Endothelial cell of umbilical vein (primary cell): ENCODE measurements at regions not wholly inside any gene's neighbourhood (a gene's known extent, or its start where the extent isn't known, plus 50 kb on each side); places are given as distances from the start of the nearest gene placed in this dataset.

Source experiments
- BruUV-seq: library from RNA; stranded (reverse); fragments of 400-500 nt; replicated peaks from 2 replicates; lab custom pipeline; 2021; lab: Mats Ljungman, UMichigan
- CTCF ChIA-PET: fragments of 300-600, 350-600 bp; sonication (Branson Sonifier 250); formaldehyde crosslinking; loops from one replicate; lab custom pipeline; 2021; ENCODE audit warnings: antibody characterized with exemption, inconsistent platforms; lab: Charles Lee
- POLR2A ChIA-PET: fragments of 300-600, 350-600 bp; sonication (Branson Sonifier 250); formaldehyde crosslinking; loops from one replicate; lab custom pipeline; 2021; ENCODE audit warnings: antibody characterized with exemption, inconsistent platforms; lab: Charles Lee
- DNase-seq: peaks from one replicate; pipeline ENCODE4 v3.0.0-alpha.2; 2011; ENCODE audit warnings: low read depth, low spot score
- FAIRE-seq: peaks from 2 replicates; lab custom pipeline; 2011; peaks lifted over from hg19 to GRCh38; lab: Jason Lieb, UNC
- H2AFZ ChIP-seq: 2 replicates; pipeline ENCODE4 v1.6.0; 2012; ENCODE audit warnings: low read depth, low read length, control low read depth, inconsistent platforms
- H3K27ac ChIP-seq: 2 replicates; pipeline ENCODE4 v1.5.1; 2011; ENCODE audit warnings: low read depth, mild to moderate bottlenecking, control low read depth, low read length, moderate library complexity; ENCODE audit not compliant: insufficient read depth
- H3K27me3 ChIP-seq, 2 experiments: 2 replicates each; pipeline versions ENCODE4 v1.6.0 to v1.6.1; 2011; ENCODE audit warnings: low read length in 2 of 2, mixed read lengths in 1 of 2; ENCODE audit not compliant: control insufficient read depth in 2 of 2, insufficient read depth in 2 of 2
- H3K36me3 ChIP-seq, 2 experiments: 2 replicates in 1 of 2; 3 replicates in 1 of 2; pipeline ENCODE4 v1.5.1; 2011; ENCODE audit warnings: low read length in 2 of 2, mild to moderate bottlenecking in 1 of 2, moderate library complexity in 1 of 2; ENCODE audit not compliant: control insufficient read depth in 2 of 2, insufficient read depth in 2 of 2; ENCODE audit errors: extremely low read depth in 1 of 2
- H3K4me1 ChIP-seq: 3 replicates; pipeline ENCODE4 v1.5.1; 2011; ENCODE audit warnings: mild to moderate bottlenecking, low read length; ENCODE audit not compliant: control insufficient read depth, insufficient read depth; ENCODE audit errors: extremely low read depth
- H3K4me2 ChIP-seq: 2 replicates; pipeline ENCODE4 v1.6.1; 2011; ENCODE audit warnings: low read length, control low read depth, mixed read lengths; ENCODE audit not compliant: insufficient read depth
- H3K4me3 ChIP-seq, 3 experiments: fragments of 200-600 bp in 1 of 3; sonication (generic), shearing (Covaris generic) in 1 of 3; replicated peaks in 1 of 3; 2 replicates each; pipeline ENCODE4 v1.5.1; 2011 to 2016; ENCODE audit warnings: control low read depth in 3 of 3, low read length in 3 of 3, mild to moderate bottlenecking in 2 of 3, inconsistent platforms in 1 of 3, low read depth in 1 of 3, moderate library complexity in 1 of 3; ENCODE audit not compliant: insufficient read depth in 1 of 3
- H3K79me2 ChIP-seq: 2 replicates; pipeline ENCODE4 v1.6.0; 2012; ENCODE audit warnings: low read length, inconsistent platforms; ENCODE audit not compliant: control insufficient read depth, insufficient read depth
- H3K9ac ChIP-seq: replicated peaks from 2 replicates; pipeline ENCODE3; 2011; ENCODE audit warnings: low read length, control low read depth; ENCODE audit not compliant: insufficient read depth; ENCODE audit errors: extremely low read depth
- H3K9me1 ChIP-seq: replicated peaks from 3 replicates; pipeline ENCODE4 v1.6.0; 2011; ENCODE audit warnings: mild to moderate bottlenecking, low read length; ENCODE audit not compliant: control insufficient read depth, insufficient read depth; ENCODE audit errors: extremely low read depth
- H3K9me3 ChIP-seq: replicated peaks from 2 replicates; pipeline ENCODE4 v1.5.1; 2012; ENCODE audit warnings: low read length, inconsistent platforms; ENCODE audit not compliant: control insufficient read depth, insufficient read depth
- H4K20me1 ChIP-seq: replicated peaks from 2 replicates; pipeline ENCODE3; 2011; ENCODE audit warnings: mild to moderate bottlenecking, low read length; ENCODE audit not compliant: control insufficient read depth, insufficient read depth; ENCODE audit errors: extremely low read depth
- EZH2 ChIP-seq: IDR thresholded peaks from 2 replicates; pipeline ENCODE4 v1.6.1; 2012; ENCODE audit warnings: borderline replicate concordance, low read depth, mild to moderate bottlenecking, moderate library complexity, low read length, inconsistent platforms; ENCODE audit not compliant: severe bottlenecking
- FOS ChIP-seq: IDR thresholded peaks from 2 replicates; pipeline ENCODE4 v1.6.1; 2011; ENCODE audit warnings: mild to moderate bottlenecking, low read length, moderate library complexity, borderline replicate concordance; ENCODE audit not compliant: insufficient read depth
- GATA2 ChIP-seq: IDR thresholded peaks from 2 replicates; pipeline ENCODE4 v1.7.0; 2011; ENCODE audit warnings: low read depth, mild to moderate bottlenecking, moderate library complexity, mixed read lengths, low read length; ENCODE audit not compliant: insufficient read length, insufficient read depth
- JUN ChIP-seq: IDR thresholded peaks from 2 replicates; pipeline ENCODE4 v1.6.1; 2011; ENCODE audit warnings: borderline replicate concordance, low read depth; ENCODE audit not compliant: insufficient read length, insufficient read depth
- MYC ChIP-seq: IDR thresholded peaks from one replicate; pipeline ENCODE4 v1.6.1; 2011; ENCODE audit warnings: mild to moderate bottlenecking, low read depth, low read length
- POLR2A ChIP-seq: IDR thresholded peaks from 2 replicates; pipeline ENCODE4 v1.6.1; 2012; ENCODE audit warnings: low read depth, mild to moderate bottlenecking, control low read depth, low read length
- POLR2AphosphoS5 ChIP-seq: IDR thresholded peaks from 2 replicates; pipeline ENCODE4 v1.6.1; 2012; ENCODE audit warnings: low read depth, mild to moderate bottlenecking, control low read depth, low read length, moderate library complexity; ENCODE audit not compliant: insufficient read depth
- dilution Hi-C: fragments of 300-500 bp; cut with MboI; formaldehyde crosslinking; loops from one replicate; pipeline ENCODE4 v1.15.0; 2019; ENCODE audit warnings: low sequenced_read_pairs; ENCODE audit not compliant: extremely low pct_ligation_motif_present
- intact Hi-C: fragments of 100-400 bp; cut with micrococcal nuclease; formaldehyde crosslinking; loops from one replicate; pipeline ENCODE4 v1.10.0; 2022
- TF ChIP-seq, protein P1 (sequence below): IDR thresholded peaks from 2 replicates; pipeline ENCODE4 v1.6.1; 2011; ENCODE audit not compliant: insufficient read depth, insufficient read length
- TF ChIP-seq, protein P2 (sequence below), 2 donors: IDR thresholded peaks; 1 replicate in 1 of 2; 2 replicates in 1 of 2; pipeline ENCODE4 v1.5.1; 2011; ENCODE audit warnings: low read length in 2 of 2, mild to moderate bottlenecking in 2 of 2, moderate library complexity in 2 of 2, control low read depth in 1 of 2, inconsistent platforms in 1 of 2, low read depth in 1 of 2; ENCODE audit not compliant: insufficient read depth in 1 of 2; ENCODE audit errors: extremely low read depth in 1 of 2

DNA sequence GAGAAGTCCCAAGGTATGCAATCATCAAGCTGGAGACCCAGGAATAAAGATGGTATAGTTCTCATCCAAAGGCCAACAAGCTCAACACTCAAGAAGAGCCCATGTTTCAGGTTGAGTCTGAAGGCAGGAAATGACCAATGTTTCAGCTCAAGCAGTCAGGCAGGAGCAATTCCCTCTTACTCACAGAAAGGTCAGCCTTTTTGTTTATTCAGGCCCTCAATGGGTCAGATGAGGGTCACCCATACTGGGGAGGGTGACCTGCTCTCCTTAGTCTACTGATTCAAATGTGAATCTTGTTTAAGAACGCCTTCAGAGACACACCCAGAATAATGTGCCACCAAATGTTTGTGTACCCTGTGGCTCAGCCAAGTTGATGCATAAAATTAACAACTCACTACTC lies 262.4 kb downstream of the USP25 start:
- CTCF ChIA-PET: interaction anchor here (0.9 to 1.6 kb wide), 2 partner anchors 14 to 16 kb away, joined by 3 read pairs; no protein-coding TSS in a partner anchor
- BruUV-seq: no TSS peak
- Histone ChIP-seq H3K4me1 (peaks cover 19% of the 10 kb centered on the region), H3K9me1 (no peaks in the 10 kb centered on the region), H3K9ac (no peak overlapping the region), H2AFZ (no peak overlapping the region), H3K4me3 (no peak overlapping the region), H3K4me2 (peak overlapping the region; percentile 4), H3K79me2 (no peaks in the 10 kb centered on the region), H4K20me1 (no peaks in the 10 kb centered on the region), H3K27ac (peak overlapping the region; percentile 60), H3K27me3 (no peaks in the 10 kb centered on the region), H3K9me3 (no peaks in the 10 kb centered on the region), H3K36me3 (no peaks in the 10 kb centered on the region)
- intact Hi-C loops (no loop called here), dilution Hi-C loops (no loop called here)
- POLR2A ChIA-PET: interaction anchor here (0.6 kb wide), 1 partner anchor 326 kb away, joined by 15 read pairs; no protein-coding TSS in a partner anchor
- DNase-seq (peak; percentile 97), FAIRE-seq (peak; percentile 89)
- TF ChIP-seq GATA2 (peak; percentile 78), FOS (peak; percentile 90), POLR2A (peak; percentile 73), JUN (peak; percentile 88), POLR2AphosphoS5 (peak; percentile 82), MYC (no peak), EZH2 (no peak)
- TF ChIP-seq, protein P1, sequence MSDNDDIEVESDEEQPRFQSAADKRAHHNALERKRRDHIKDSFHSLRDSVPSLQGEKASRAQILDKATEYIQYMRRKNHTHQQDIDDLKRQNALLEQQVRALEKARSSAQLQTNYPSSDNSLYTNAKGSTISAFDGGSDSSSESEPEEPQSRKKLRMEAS: no peak
- TF ChIP-seq, protein P2, sequence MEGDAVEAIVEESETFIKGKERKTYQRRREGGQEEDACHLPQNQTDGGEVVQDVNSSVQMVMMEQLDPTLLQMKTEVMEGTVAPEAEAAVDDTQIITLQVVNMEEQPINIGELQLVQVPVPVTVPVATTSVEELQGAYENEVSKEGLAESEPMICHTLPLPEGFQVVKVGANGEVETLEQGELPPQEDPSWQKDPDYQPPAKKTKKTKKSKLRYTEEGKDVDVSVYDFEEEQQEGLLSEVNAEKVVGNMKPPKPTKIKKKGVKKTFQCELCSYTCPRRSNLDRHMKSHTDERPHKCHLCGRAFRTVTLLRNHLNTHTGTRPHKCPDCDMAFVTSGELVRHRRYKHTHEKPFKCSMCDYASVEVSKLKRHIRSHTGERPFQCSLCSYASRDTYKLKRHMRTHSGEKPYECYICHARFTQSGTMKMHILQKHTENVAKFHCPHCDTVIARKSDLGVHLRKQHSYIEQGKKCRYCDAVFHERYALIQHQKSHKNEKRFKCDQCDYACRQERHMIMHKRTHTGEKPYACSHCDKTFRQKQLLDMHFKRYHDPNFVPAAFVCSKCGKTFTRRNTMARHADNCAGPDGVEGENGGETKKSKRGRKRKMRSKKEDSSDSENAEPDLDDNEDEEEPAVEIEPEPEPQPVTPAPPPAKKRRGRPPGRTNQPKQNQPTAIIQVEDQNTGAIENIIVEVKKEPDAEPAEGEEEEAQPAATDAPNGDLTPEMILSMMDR (IDR thresholded peaks at IDR 0.05; ENCODE audit: extremely low read depth in 1 of 2, insufficient read depth in 1 of 2, low read depth in 1 of 2, low read length in 2 of 2): no peak
